ENCODE measurements at regions not wholly inside any gene's neighbourhood (a gene's known extent, or its start where the extent isn't known, plus 50 kb on each side); places are given as distances from the start of the nearest gene placed in this dataset.
A peak's percentile ranks its signal among the peaks of the same experiment; 100 is the strongest.

DNA sequence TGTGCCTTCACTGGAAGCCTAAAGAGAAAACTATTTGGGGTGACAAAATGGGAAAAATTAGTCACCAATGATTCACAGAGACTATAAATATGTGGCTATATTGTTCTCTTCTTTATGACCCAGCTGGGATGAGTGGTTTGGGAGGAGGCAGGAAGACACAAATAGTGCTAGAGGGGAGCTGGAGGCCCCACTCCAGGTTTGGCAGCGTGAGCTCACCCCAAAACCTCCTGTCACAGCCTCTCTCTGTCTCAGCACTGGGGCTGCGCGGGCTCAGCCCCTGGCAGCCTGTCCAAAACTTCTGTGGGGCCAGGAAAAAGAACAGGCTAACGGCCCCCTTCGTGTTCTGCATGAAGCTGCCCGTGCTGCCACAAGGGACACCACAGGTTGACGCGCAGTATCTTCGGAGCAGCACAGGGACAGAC, 73.2 kb upstream of the LCLAT1 start:
- peaks cover 3% of the 10 kb centered on the region for H3K4me1 Mint-ChIP-seq (ENCODE audit: low read depth, unreplicated experiment)
- peak; percentile 68 for DNase-seq (ENCODE audit: low read depth)
- Histone ChIP-seq H3K27me3 (ENCODE audit: insufficient read depth, low read length) (no peaks in the 10 kb centered on the region), H3K36me3 (ENCODE audit: insufficient read depth, low read length) (no peaks in the 10 kb centered on the region), H3K79me2 (ENCODE audit: insufficient read depth, low read length) (no peaks in the 10 kb centered on the region), H2AFZ (ENCODE audit: low read depth, low read length) (peak overlapping the region; percentile 33), H4K20me1 (ENCODE audit: insufficient read depth, low read length) (no peaks in the 10 kb centered on the region), H3K9me3 (ENCODE audit: insufficient read depth, low read depth, low read length) (no peaks in the 10 kb centered on the region), H3K4me3 (ENCODE audit: insufficient read depth, low read depth, low read length) (no peak overlapping the region), H3K27ac (ENCODE audit: low read depth, low read length) (peak overlapping the region; percentile 69), H3K4me2 (ENCODE audit: low read length) (peak overlapping the region; percentile 50), H3K4me1 (ENCODE audit: insufficient read depth, low read length) (no peaks in the 10 kb centered on the region), H3K9ac (ENCODE audit: low read length) (peak overlapping the region; percentile 41)
- peaks cover 2% of the 10 kb centered on the region for H3K27me3 Mint-ChIP-seq (ENCODE audit: low read depth, unreplicated experiment)
- peak; percentile 23 for FAIRE-seq
- no peak overlapping the region for H3K27ac Mint-ChIP-seq (ENCODE audit: unreplicated experiment)
- TF ChIP-seq EZH2 (IDR thresholded peaks at IDR 0.05; ENCODE audit: insufficient read depth, low read length) (no peak), CTCF (IDR thresholded peaks at IDR 0.05; ENCODE audit: insufficient read depth, low read depth, low read length) (no peak)
- no peak overlapping the region for H3K4me3 Mint-ChIP-seq (ENCODE audit: unreplicated experiment)
- no peaks in the 10 kb centered on the region for H3K36me3 Mint-ChIP-seq (ENCODE audit: low read depth, unreplicated experiment)
- H3K9me3 Mint-ChIP-seq (ENCODE audit: unreplicated experiment): no peaks in the 10 kb centered on the region

DNA sequence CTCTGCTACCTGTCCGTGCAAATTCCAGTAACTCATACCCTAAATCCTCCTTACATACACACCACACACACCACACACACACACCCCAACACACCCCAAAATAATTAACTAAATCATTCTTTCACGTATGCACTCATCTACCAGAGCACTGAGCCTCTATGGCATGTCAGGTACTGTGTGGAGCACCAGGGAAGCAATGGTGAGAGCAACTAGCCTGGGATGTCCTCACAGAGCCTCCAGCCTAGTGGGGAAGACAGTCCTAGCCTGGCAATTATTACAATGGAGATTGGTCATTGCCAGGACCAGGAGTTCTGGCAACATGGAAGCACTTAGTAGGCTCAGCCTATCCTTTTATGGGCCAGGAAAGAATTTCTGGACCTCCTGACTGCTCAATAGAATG, 72.7 kb upstream of the LCLAT1 start:
- no peak for DNase-seq (ENCODE audit: low read depth)
- peak overlapping the region; percentile 69 for H3K27ac ChIP-seq (ENCODE audit: low read depth, low read length)

More for the DNA sequence above, 72.7 kb upstream of the LCLAT1 start:
- no peaks in the 10 kb centered on the region for H3K4me1 ChIP-seq (ENCODE audit: insufficient read depth, low read length)
- Mint-ChIP-seq H3K27me3 (ENCODE audit: low read depth, unreplicated experiment) (peaks cover 2% of the 10 kb centered on the region), H3K9me3 (ENCODE audit: unreplicated experiment) (no peaks in the 10 kb centered on the region), H3K36me3 (ENCODE audit: low read depth, unreplicated experiment) (no peaks in the 10 kb centered on the region), H3K27ac (ENCODE audit: unreplicated experiment) (no peak overlapping the region), H3K4me1 (ENCODE audit: low read depth, unreplicated experiment) (peaks cover 3% of the 10 kb centered on the region), H3K4me3 (ENCODE audit: unreplicated experiment) (no peak overlapping the region)
- H4K20me1 ChIP-seq (ENCODE audit: insufficient read depth, low read length): no peaks in the 10 kb centered on the region
- no peak for FAIRE-seq
- no peaks in the 10 kb centered on the region for H3K79me2 ChIP-seq (ENCODE audit: insufficient read depth, low read length)
- TF ChIP-seq CTCF (IDR thresholded peaks at IDR 0.05; ENCODE audit: insufficient read depth, low read depth, low read length) (no peak), EZH2 (IDR thresholded peaks at IDR 0.05; ENCODE audit: insufficient read depth, low read length) (no peak)
- no peak overlapping the region for H2AFZ ChIP-seq (ENCODE audit: low read depth, low read length)
- H3K9ac ChIP-seq (ENCODE audit: low read length): peak overlapping the region; percentile 41
- H3K36me3 ChIP-seq (ENCODE audit: insufficient read depth, low read length): no peaks in the 10 kb centered on the region
- no peaks in the 10 kb centered on the region for H3K9me3 ChIP-seq (ENCODE audit: insufficient read depth, low read depth, low read length)
- peak overlapping the region; percentile 50 for H3K4me2 ChIP-seq (ENCODE audit: low read length)
- H3K4me3 ChIP-seq (ENCODE audit: insufficient read depth, low read depth, low read length): no peak overlapping the region
- no peaks in the 10 kb centered on the region for H3K27me3 ChIP-seq (ENCODE audit: insufficient read depth, low read length)

Data from astrocyte (in vitro differentiated cells and primary cell).